Adrenal gland (tissue), 5 donors: ENCODE measurements at regions not wholly inside any gene's neighbourhood (a gene's known extent, or its start where the extent isn't known, plus 50 kb on each side); places are given as distances from the start of the nearest gene placed in this dataset.

ENCODE experiments used
- POLR2A ChIP-seq, 2 donors: fragments of 450-650 bp; IDR thresholded peaks; one replicate each; pipeline ENCODE4 v1.6.1; 2017; ENCODE audit warnings: antibody characterized with exemption in 2 of 2, mild to moderate bottlenecking in 2 of 2, moderate library complexity in 1 of 2
- TF ChIP-seq, protein P1 (sequence below), 6 experiments: fragments of 450-650 bp in 4 of 6; fragments of 200-600 bp in 2 of 6; sonication (generic) in 1 of 6; IDR thresholded peaks; 1 replicate in 5 of 6; 2 replicates in 1 of 6; pipeline versions ENCODE4 v1.5.1 to v1.8.0; 2016 to 2021; ENCODE audit warnings: antibody characterized with exemption in 6 of 6, mild to moderate bottlenecking in 2 of 6, moderate library complexity in 1 of 6
- donor health status: DM: no; HTN: no; CAD: no.

DNA sequence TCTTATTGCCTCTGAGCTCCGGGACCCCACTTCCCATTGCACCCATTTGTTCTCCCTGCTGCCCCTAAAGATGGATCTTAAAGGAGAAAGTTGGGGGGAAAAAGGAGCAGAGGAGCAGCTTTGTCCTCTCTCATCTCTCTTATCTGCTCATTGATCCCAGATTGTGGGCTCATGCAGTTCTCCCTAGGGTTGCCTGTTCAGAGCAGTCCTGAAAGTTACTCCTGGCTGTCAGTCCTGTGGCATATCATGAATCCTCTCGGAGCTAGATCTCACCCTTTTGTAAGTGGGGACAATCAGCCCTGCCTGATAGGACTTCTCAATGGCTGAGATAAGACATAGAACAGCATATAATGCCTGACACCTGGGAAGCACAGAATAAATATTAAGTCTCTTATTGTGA lies 440.3 kb downstream of the IRS2 start:
- TF ChIP-seq, protein P1, sequence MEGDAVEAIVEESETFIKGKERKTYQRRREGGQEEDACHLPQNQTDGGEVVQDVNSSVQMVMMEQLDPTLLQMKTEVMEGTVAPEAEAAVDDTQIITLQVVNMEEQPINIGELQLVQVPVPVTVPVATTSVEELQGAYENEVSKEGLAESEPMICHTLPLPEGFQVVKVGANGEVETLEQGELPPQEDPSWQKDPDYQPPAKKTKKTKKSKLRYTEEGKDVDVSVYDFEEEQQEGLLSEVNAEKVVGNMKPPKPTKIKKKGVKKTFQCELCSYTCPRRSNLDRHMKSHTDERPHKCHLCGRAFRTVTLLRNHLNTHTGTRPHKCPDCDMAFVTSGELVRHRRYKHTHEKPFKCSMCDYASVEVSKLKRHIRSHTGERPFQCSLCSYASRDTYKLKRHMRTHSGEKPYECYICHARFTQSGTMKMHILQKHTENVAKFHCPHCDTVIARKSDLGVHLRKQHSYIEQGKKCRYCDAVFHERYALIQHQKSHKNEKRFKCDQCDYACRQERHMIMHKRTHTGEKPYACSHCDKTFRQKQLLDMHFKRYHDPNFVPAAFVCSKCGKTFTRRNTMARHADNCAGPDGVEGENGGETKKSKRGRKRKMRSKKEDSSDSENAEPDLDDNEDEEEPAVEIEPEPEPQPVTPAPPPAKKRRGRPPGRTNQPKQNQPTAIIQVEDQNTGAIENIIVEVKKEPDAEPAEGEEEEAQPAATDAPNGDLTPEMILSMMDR (IDR thresholded peaks at IDR 0.05): no peak
- TF ChIP-seq POLR2A (IDR thresholded peaks at IDR 0.05): no peak
